Loucy (cell line): ENCODE measurements at regions not wholly inside any gene's neighbourhood (a gene's known extent, or its start where the extent isn't known, plus 50 kb on each side); places are given as distances from the start of the nearest gene placed in this dataset.

ENCODE experiments used
- H2AFZ ChIP-seq: fragments of 200-600 bp; sonication (generic); 2 replicates; pipeline ENCODE4 v1.6.0; 2016; ENCODE audit warnings: antibody characterized with exemption, mild to moderate bottlenecking, low read length, moderate library complexity
- H3F3A ChIP-seq: fragments of 200-600 bp; 2 replicates; pipeline ENCODE4 v1.6.0; 2016; ENCODE audit warnings: antibody characterized with exemption, low read depth, mild to moderate bottlenecking
- H3K27me3 ChIP-seq: fragments of 200-600 bp; sonication (generic); 2 replicates; pipeline ENCODE4 v1.6.1; 2014; ENCODE audit warnings: low read length, mild to moderate bottlenecking; ENCODE audit not compliant: insufficient read depth, poor library complexity, severe bottlenecking
- H3K36me3 ChIP-seq: fragments of 200-600 bp; sonication (generic); 2 replicates; pipeline ENCODE4 v1.6.1; 2016; ENCODE audit warnings: low read length; ENCODE audit not compliant: insufficient read depth
- H3K4me1 ChIP-seq: fragments of 200-600 bp; sonication (generic); 2 replicates; pipeline ENCODE4 v1.5.1; 2014; ENCODE audit warnings: low read length, mild to moderate bottlenecking; ENCODE audit not compliant: insufficient read depth, poor library complexity, severe bottlenecking
- H3K4me2 ChIP-seq: fragments of 200-600 bp; sonication (generic); 2 replicates; pipeline ENCODE4 v1.6.0; 2014; ENCODE audit warnings: antibody characterized with exemption, low read length, low read depth, mild to moderate bottlenecking; ENCODE audit not compliant: poor library complexity, severe bottlenecking
- H3K4me3 ChIP-seq: fragments of 200-600 bp; sonication (generic); 2 replicates; pipeline ENCODE4 v1.5.1; 2014; ENCODE audit warnings: low read length, mild to moderate bottlenecking, mixed read lengths; ENCODE audit not compliant: poor library complexity, severe bottlenecking
- H3K79me2 ChIP-seq: fragments of 200-600 bp; sonication (generic); 2 replicates; pipeline ENCODE4 v1.6.1; 2014; ENCODE audit warnings: low read length; ENCODE audit not compliant: insufficient read depth
- H3K9ac ChIP-seq: fragments of 200-600 bp; sonication (generic); 2 replicates; pipeline ENCODE4 v1.6.0; 2014; ENCODE audit warnings: mild to moderate bottlenecking, low read depth, low read length, moderate library complexity; ENCODE audit not compliant: poor library complexity, severe bottlenecking
- H3K9me2 ChIP-seq: fragments of 200-600 bp; sonication (generic); replicated peaks from 2 replicates; pipeline ENCODE4 v1.6.1; 2016; ENCODE audit warnings: low read depth, low read length, mixed read lengths
- H3K9me3 ChIP-seq: fragments of 200-600 bp; sonication (generic); 2 replicates; pipeline ENCODE4 v1.6.1; 2014; ENCODE audit warnings: mild to moderate bottlenecking, antibody characterized with exemption, low read length, low read depth; ENCODE audit not compliant: insufficient read depth
- H4K20me1 ChIP-seq: fragments of 200-600 bp; sonication (generic); 2 replicates; pipeline ENCODE4 v1.6.0; 2014; ENCODE audit warnings: antibody characterized with exemption, low read length, mild to moderate bottlenecking; ENCODE audit not compliant: insufficient read depth, poor library complexity, severe bottlenecking
- CTCF ChIP-seq: fragments of 200-600 bp; sonication (generic); conservative IDR thresholded peaks from 2 replicates; pipeline ENCODE4 v1.5.1; 2014; ENCODE audit warnings: mild to moderate bottlenecking, antibody characterized with exemption, low read length
- EZH2phosphoT487 ChIP-seq: fragments of 200-600 bp; IDR thresholded peaks from 2 replicates; pipeline ENCODE4 v1.6.1; 2018; ENCODE audit warnings: antibody characterized with exemption, mild to moderate bottlenecking, moderate library complexity, borderline replicate concordance

DNA sequence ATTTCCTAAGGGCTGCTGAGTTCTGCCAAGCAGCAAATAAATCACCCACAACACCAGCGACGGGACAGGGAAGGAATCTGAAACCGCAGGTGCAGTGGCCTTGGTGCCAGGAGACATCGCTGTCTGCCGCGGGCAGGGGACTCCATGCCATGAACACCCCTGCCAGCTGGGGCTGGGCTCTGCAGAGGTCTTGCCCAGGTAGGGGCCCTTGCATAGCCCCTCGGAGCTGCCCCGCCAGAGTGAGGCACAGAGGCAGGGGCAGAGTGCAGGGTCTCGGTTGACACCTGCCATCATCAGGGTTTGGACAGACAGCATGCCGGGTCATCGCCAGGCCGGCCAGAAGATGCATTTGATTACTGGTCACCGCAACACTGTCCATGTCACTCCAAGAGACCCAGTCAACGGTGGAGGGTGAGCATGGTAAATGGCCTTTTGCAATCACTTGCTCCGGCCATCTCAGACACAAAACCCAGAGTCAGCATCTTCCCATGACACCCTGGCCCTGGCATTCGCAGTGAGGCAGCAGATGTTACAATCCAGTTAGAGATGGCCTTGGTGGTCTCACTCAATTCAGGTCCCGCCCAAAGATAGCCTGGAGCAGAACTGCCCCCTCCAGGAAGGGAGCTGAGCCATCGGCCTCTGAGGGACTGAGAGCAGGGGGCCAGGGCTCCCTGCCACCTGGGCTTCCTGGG lies 255.4 kb downstream of the NDUFA10 start:
- no peaks in the 10 kb centered on the region for H3K36me3 ChIP-seq
- no peak overlapping the region for H3K4me2 ChIP-seq
- H3K27me3 ChIP-seq = no peaks in the 10 kb centered on the region
- H3K79me2 ChIP-seq = no peaks in the 10 kb centered on the region
- H3F3A ChIP-seq = no peaks in the 10 kb centered on the region
- no peak for TF ChIP-seq CTCF
- TF ChIP-seq EZH2phosphoT487 = no peak
- H2AFZ ChIP-seq = no peak overlapping the region
- H4K20me1 ChIP-seq = no peaks in the 10 kb centered on the region
- no peaks in the 10 kb centered on the region for H3K9me2 ChIP-seq
- peaks cover 21% of the 10 kb centered on the region; the same call in 1 of the 2 replicates for H3K9me3 ChIP-seq
- H3K4me3 ChIP-seq = no peak overlapping the region
- no peaks in the 10 kb centered on the region for H3K4me1 ChIP-seq
- H3K9ac ChIP-seq = no peak overlapping the region

DNA sequence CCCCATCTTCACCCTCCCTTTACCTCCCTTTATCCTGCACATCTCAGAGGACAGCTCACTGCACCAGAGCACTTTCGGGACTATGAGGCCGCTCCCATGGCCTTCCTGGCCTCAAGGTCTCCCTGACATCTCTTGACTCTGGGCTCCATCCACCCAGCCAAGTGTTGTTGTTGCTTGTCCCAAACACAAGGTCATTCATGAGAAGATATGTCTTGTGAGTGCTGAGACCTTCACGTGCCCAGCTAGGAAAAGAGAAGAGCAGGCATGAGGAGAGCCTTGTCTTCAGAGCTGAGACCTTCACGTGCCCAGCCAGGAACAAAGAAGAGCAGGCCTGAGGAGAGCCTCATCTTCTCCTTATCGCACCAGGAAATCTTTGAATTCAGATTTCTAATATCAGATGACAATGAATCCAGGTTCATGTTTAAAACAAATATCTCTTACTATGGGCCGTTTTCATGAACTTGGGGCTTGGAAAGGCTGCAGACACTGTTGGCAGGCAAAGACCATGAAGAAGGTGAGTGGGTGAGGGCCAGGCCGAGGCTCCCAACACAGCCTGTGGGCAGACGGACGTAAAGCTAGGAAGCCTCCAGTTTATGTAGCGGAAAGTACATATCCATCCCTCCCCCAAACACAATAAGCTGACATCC lies 256.1 kb downstream of the NDUFA10 start:
- no peak overlapping the region for H3K4me3 ChIP-seq
- no peaks in the 10 kb centered on the region for H3F3A ChIP-seq
- no peak overlapping the region for H3K9ac ChIP-seq
- H2AFZ ChIP-seq = no peak overlapping the region
- no peaks in the 10 kb centered on the region for H3K27me3 ChIP-seq
- no peaks in the 10 kb centered on the region for H3K9me2 ChIP-seq
- H3K9me3 ChIP-seq = peaks cover 19% of the 10 kb centered on the region; the same call in 1 of the 2 replicates
- no peaks in the 10 kb centered on the region for H3K36me3 ChIP-seq
- H3K79me2 ChIP-seq = no peaks in the 10 kb centered on the region
- TF ChIP-seq EZH2phosphoT487 (no peak), CTCF (no peak)
- H3K4me1 ChIP-seq = no peaks in the 10 kb centered on the region
- H4K20me1 ChIP-seq = no peaks in the 10 kb centered on the region
- H3K4me2 ChIP-seq = no peak overlapping the region

GRCh38 chr2:239768031-239768790 lies 256.9 kb downstream of the NDUFA10 start:
- Histone ChIP-seq H3K9me2 (no peaks in the 10 kb centered on the region), H2AFZ (no peak overlapping the region), H3F3A (no peaks in the 10 kb centered on the region), H3K27me3 (no peaks in the 10 kb centered on the region), H3K4me2 (no peak overlapping the region), H4K20me1 (no peaks in the 10 kb centered on the region), H3K4me1 (no peaks in the 10 kb centered on the region), H3K9me3 (peaks cover 16% of the 10 kb centered on the region; the same call in 1 of the 2 replicates), H3K4me3 (no peak overlapping the region), H3K79me2 (no peaks in the 10 kb centered on the region), H3K9ac (no peak overlapping the region), H3K36me3 (no peaks in the 10 kb centered on the region)
- no peak for TF ChIP-seq CTCF
- no peak for TF ChIP-seq EZH2phosphoT487
